GM23338 (cell line): ENCODE measurements at regions not wholly inside any gene's neighbourhood (a gene's known extent, or its start where the extent isn't known, plus 50 kb on each side); places are given as distances from the start of the nearest gene placed in this dataset.
A peak's percentile ranks its signal among the peaks of the same experiment; 100 is the strongest.

Experiments
- ATAC-seq: fragments of 200-7000 bp; cut with Tn5 transposase; 3 replicates; pipeline ENCODE4 v1.9.1; 2020
- DNase-seq: peaks from one replicate; pipeline ENCODE4 v3.0.0-alpha.2; 2015; ENCODE audit warnings: low spot score
- H2AFZ ChIP-seq: fragments of 200-600 bp; sonication (generic); 2 replicates; pipeline ENCODE4 v1.8.0; 2016; ENCODE audit warnings: antibody characterized with exemption, mild to moderate bottlenecking, moderate library complexity
- H3F3A ChIP-seq: fragments of 200-600 bp; sonication (generic); replicated peaks from 2 replicates; pipeline ENCODE4 v1.8.0; 2017; ENCODE audit warnings: antibody characterized with exemption, mixed run types, low read depth
- H3K27ac ChIP-seq: fragments of 200-600 bp; sonication (generic); 2 replicates; pipeline ENCODE4 v1.6.1; 2016; ENCODE audit warnings: low read depth
- H3K27me3 ChIP-seq: fragments of 200-600 bp; sonication (generic); 2 replicates; pipeline ENCODE4 v1.8.0; 2016; ENCODE audit warnings: mild to moderate bottlenecking, mixed run types, moderate library complexity; ENCODE audit not compliant: insufficient read depth
- H3K36me3 ChIP-seq: fragments of 200-600 bp; sonication (generic); 2 replicates; pipeline ENCODE4 v1.8.0; 2016; ENCODE audit warnings: mild to moderate bottlenecking; ENCODE audit not compliant: insufficient read depth
- H3K4me1 ChIP-seq: fragments of 200-600 bp; sonication (generic); 2 replicates; pipeline ENCODE4 v1.8.0; 2016; ENCODE audit warnings: mild to moderate bottlenecking, moderate library complexity; ENCODE audit not compliant: insufficient read depth
- H3K4me2 ChIP-seq: fragments of 200-600 bp; sonication (generic); 2 replicates; pipeline ENCODE4 v1.7.1; 2017; ENCODE audit warnings: mixed run types
- H3K4me3 ChIP-seq: fragments of 200-600 bp; sonication (generic); 2 replicates; pipeline ENCODE4 v1.6.1; 2016; ENCODE audit warnings: mixed run types
- H3K79me2 ChIP-seq: fragments of 200-600 bp; sonication (generic); replicated peaks from 2 replicates; pipeline ENCODE4 v1.8.0; 2017; ENCODE audit warnings: mild to moderate bottlenecking; ENCODE audit not compliant: insufficient read depth
- H3K9me2 ChIP-seq: fragments of 200-600 bp; sonication (generic); 2 replicates; pipeline ENCODE4 v1.8.0; 2017; ENCODE audit not compliant: insufficient read depth
- H4K20me1 ChIP-seq: fragments of 200-600 bp; sonication (generic); replicated peaks from 2 replicates; pipeline ENCODE4 v1.8.0; 2017; ENCODE audit warnings: mild to moderate bottlenecking; ENCODE audit not compliant: insufficient read depth
- H3K27ac Mint-ChIP-seq: 2 replicates; pipeline ENCODE4 v1.8.0; 2020; ENCODE audit warnings: inconsistent platforms, mild to moderate bottlenecking, moderate library complexity, mixed read lengths
- H3K27me3 Mint-ChIP-seq: 3 replicates; pipeline ENCODE4 v1.8.0; 2022; ENCODE audit warnings: low read depth, mild to moderate bottlenecking, moderate library complexity, mixed read lengths, inconsistent platforms; ENCODE audit not compliant: insufficient read depth, poor library complexity
- H3K36me3 Mint-ChIP-seq: 3 replicates; pipeline ENCODE4 v1.8.0; 2021; ENCODE audit warnings: low read depth, mild to moderate bottlenecking, inconsistent platforms, moderate library complexity, mixed read lengths
- H3K4me1 Mint-ChIP-seq: 3 replicates; pipeline ENCODE4 v1.8.0; 2020; ENCODE audit warnings: mild to moderate bottlenecking, inconsistent platforms, mixed read lengths
- H3K4me3 Mint-ChIP-seq: 3 replicates; pipeline ENCODE4 v1.8.0; 2021; ENCODE audit warnings: moderate library complexity, mild to moderate bottlenecking, inconsistent platforms, mixed read lengths
- H3K9me3 Mint-ChIP-seq: 3 replicates; pipeline ENCODE4 v1.8.0; 2020; ENCODE audit warnings: moderate library complexity, mild to moderate bottlenecking, inconsistent platforms, mixed read lengths
- CREB1 ChIP-seq: fragments of 250-450 bp; sonication (Bioruptor Pico); IDR thresholded peaks from 2 replicates; pipeline ENCODE4 v1.5.0; 2020; ENCODE audit warnings: low read depth, mild to moderate bottlenecking, moderate library complexity
- CTCF ChIP-seq, 2 experiments: fragments of 200-600 bp in 1 of 2; sonication (generic) in 1 of 2; conservative IDR thresholded peaks; 2 replicates each; pipeline versions ENCODE4 v1.5.1 to v1.6.1; 2016 to 2017; ENCODE audit warnings: antibody characterized with exemption in 2 of 2, low read depth in 2 of 2, mild to moderate bottlenecking in 2 of 2, moderate library complexity in 1 of 2
- ETS1 ChIP-seq: IDR thresholded peaks from 2 replicates; pipeline ENCODE4 v1.6.1; 2016; ENCODE audit warnings: antibody characterized with exemption
- EZH2 ChIP-seq: fragments of 200-600 bp; sonication (generic); IDR thresholded peaks from one replicate; pipeline ENCODE4 v1.8.0; 2017; ENCODE audit warnings: antibody characterized with exemption, mild to moderate bottlenecking, low read depth; ENCODE audit not compliant: unreplicated experiment
- EZH2phosphoT487 ChIP-seq: fragments of 200-600 bp; sonication (generic); IDR thresholded peaks from one replicate; pipeline ENCODE4 v1.8.1; 2018; ENCODE audit warnings: antibody characterized with exemption; ENCODE audit not compliant: unreplicated experiment
- NANOG ChIP-seq: IDR thresholded peaks from 2 replicates; pipeline ENCODE4 v1.6.1; 2016; ENCODE audit warnings: antibody characterized with exemption, borderline replicate concordance
- POLR2AphosphoS5 ChIP-seq: IDR thresholded peaks from 2 replicates; pipeline ENCODE4 v1.6.1; 2016; ENCODE audit warnings: antibody characterized with exemption, low read depth
- REST ChIP-seq: IDR thresholded peaks from one replicate; pipeline ENCODE4 v1.6.1; 2018; ENCODE audit warnings: antibody characterized with exemption; ENCODE audit not compliant: unreplicated experiment
- STAT1 ChIP-seq: IDR thresholded peaks from one replicate; pipeline ENCODE4 v1.6.1; 2016; ENCODE audit warnings: antibody characterized with exemption; ENCODE audit not compliant: unreplicated experiment
- ZNF114 ChIP-seq: fragments of 250-450 bp; sonication (Bioruptor Pico); IDR thresholded peaks from 2 replicates; pipeline ENCODE4 v1.5.0; 2020; ENCODE audit warnings: mild to moderate bottlenecking, moderate library complexity

GRCh38 chr13:99661791-99662190 is 160.5 kb downstream of the TM9SF2 start:
- ATAC-seq, result peak; percentile 50
- peak overlapping the region; percentile 23 for H3K4me2 ChIP-seq

GRCh38 chr13:99659866-99660554 is 158.7 kb downstream of the TM9SF2 start:
- Mint-ChIP-seq H3K27me3 (peaks cover 6% of the 10 kb centered on the region), H3K4me3 (0 out of 3 replicates have a peak overlapping the region, but pooled peaks have one; percentile 0), H3K27ac (peak overlapping the region; percentile 89), H3K4me1 (peaks cover 72% of the 10 kb centered on the region), H3K9me3 (no peaks in the 10 kb centered on the region), H3K36me3 (no peaks in the 10 kb centered on the region)
- no peaks in the 10 kb centered on the region for H3K9me2 ChIP-seq
- H3K36me3 ChIP-seq, result no peaks in the 10 kb centered on the region
- H3K27ac ChIP-seq, result peak overlapping the region; percentile 92
- H2AFZ ChIP-seq, result no peak overlapping the region
- no peak overlapping the region for H3K4me3 ChIP-seq
- H3K4me2 ChIP-seq, result peak overlapping the region; percentile 67; the same call in 1 of the 2 replicates
- no peaks in the 10 kb centered on the region for H3K27me3 ChIP-seq
- DNase-seq, result no peak
- H3K4me1 ChIP-seq, result peaks cover 61% of the 10 kb centered on the region
- no peaks in the 10 kb centered on the region for H3K79me2 ChIP-seq
- H3F3A ChIP-seq, result no peaks in the 10 kb centered on the region
- no peak for ATAC-seq
- H4K20me1 ChIP-seq, result no peaks in the 10 kb centered on the region
- TF ChIP-seq ZNF114 (CRISPR knock-in tag), result no peak
- TF ChIP-seq ETS1, result no peak
- no peak for TF ChIP-seq EZH2
- no peak for TF ChIP-seq EZH2phosphoT487
- no peak for TF ChIP-seq CTCF (conservative IDR thresholded peaks at IDR 0.05; ENCODE audit: low read depth in 2 of 2)
- TF ChIP-seq STAT1, result no peak

More at GRCh38 chr13:99661791-99662190, 160.5 kb downstream of the TM9SF2 start:
- H3K27ac Mint-ChIP-seq, result peak overlapping the region; percentile 92
- Histone ChIP-seq H3K36me3 (no peaks in the 10 kb centered on the region), H3K27ac (peak overlapping the region; percentile 78), H3K4me1 (peaks cover 55% of the 10 kb centered on the region), H3K4me3 (no peak overlapping the region), H3K27me3 (no peaks in the 10 kb centered on the region), H3F3A (no peaks in the 10 kb centered on the region), H4K20me1 (no peaks in the 10 kb centered on the region), H2AFZ (no peak overlapping the region), H3K79me2 (no peaks in the 10 kb centered on the region), H3K9me2 (no peaks in the 10 kb centered on the region)
- no peaks in the 10 kb centered on the region for H3K9me3 Mint-ChIP-seq
- H3K27me3 Mint-ChIP-seq, result peaks cover 6% of the 10 kb centered on the region
- peak; percentile 93 for DNase-seq
- H3K36me3 Mint-ChIP-seq, result no peaks in the 10 kb centered on the region
- H3K4me3 Mint-ChIP-seq, result peak overlapping the region; percentile 43
- peaks cover 67% of the 10 kb centered on the region for H3K4me1 Mint-ChIP-seq
- TF ChIP-seq REST, result no peak
- TF ChIP-seq POLR2AphosphoS5, result peak; percentile 48
- no peak for TF ChIP-seq CREB1
- no peak for TF ChIP-seq EZH2
- TF ChIP-seq NANOG, result peak; percentile 89
- TF ChIP-seq ZNF114 (CRISPR knock-in tag), result no peak
